Retinal pigment epithelial cell (primary cell): ENCODE measurements at regions not wholly inside any gene's neighbourhood (a gene's known extent, or its start where the extent isn't known, plus 50 kb on each side); places are given as distances from the start of the nearest gene placed in this dataset.

Experiments used
- DNase-seq: peaks from one replicate; pipeline ENCODE4 v3.0.0-alpha.2; 2010; ENCODE audit warnings: low read depth
- H3K4me3 ChIP-seq: 2 replicates; pipeline ENCODE4 v1.5.1; 2011; ENCODE audit warnings: mild to moderate bottlenecking, low read length, control low read depth, moderate library complexity
- CTCF ChIP-seq: conservative IDR thresholded peaks from 2 replicates; pipeline ENCODE4 v1.5.1; 2011; ENCODE audit warnings: low read depth, low read length, control low read depth, inconsistent platforms

GRCh38 chr1:53392460-53392859 lies 64.6 kb upstream of the LRP8 start:
- peak; percentile 53 for TF ChIP-seq CTCF
- DNase-seq = no peak
- H3K4me3 ChIP-seq = no peak overlapping the region

GRCh38 chr1:53393325-53393792 lies 65.5 kb upstream of the LRP8 start:
- H3K4me3 ChIP-seq = no peak overlapping the region
- no peak for DNase-seq
- peak; percentile 81 for TF ChIP-seq CTCF

- H3K4me3 ChIP-seq = no peak overlapping the region
- no peak for TF ChIP-seq CTCF
- DNase-seq = no peak
These were observed 64.9 kb upstream of the DMRTB1 start for GRCh38 chr1:53394306-53394705.

- TF ChIP-seq CTCF = no peak
- no peak overlapping the region for H3K4me3 ChIP-seq
- DNase-seq = no peak
These were observed 63.5 kb upstream of the DMRTB1 start for GRCh38 chr1:53395671-53396215.

- DNase-seq = no peak
- H3K4me3 ChIP-seq = no peak overlapping the region
- TF ChIP-seq CTCF = no peak
These were observed 62.5 kb upstream of the DMRTB1 start for GRCh38 chr1:53396573-53397268.

GRCh38 chr1:53398091-53398490 lies 61.1 kb upstream of the DMRTB1 start:
- no peak for TF ChIP-seq CTCF
- H3K4me3 ChIP-seq = no peak overlapping the region
- no peak for DNase-seq
